ENCODE measurements at regions not wholly inside any gene's neighbourhood (a gene's known extent, or its start where the extent isn't known, plus 50 kb on each side); places are given as distances from the start of the nearest gene placed in this dataset.
"Not testable (repeated sequence)": the region's sequence is repeated elsewhere in the genome, so short reads cannot be mapped to it uniquely, and the experiment has no call there.

GRCh38 chr15:46879032-46879770 is 838.1 kb upstream of the SEMA6D start:
- no peak for DNase-seq

- DNase-seq: no peak
These were observed 836.5 kb upstream of the SEMA6D start for GRCh38 chr15:46880791-46881190.

GRCh38 chr15:46892621-46893160 is 824.6 kb upstream of the SEMA6D start:
- DNase-seq: no peak

- no peak for DNase-seq
These were observed 822.7 kb upstream of the SEMA6D start for GRCh38 chr15:46894644-46895043.

GRCh38 chr15:46897266-46897665 is 820.0 kb upstream of the SEMA6D start:
- DNase-seq: no peak

GRCh38 chr15:46901001-46901400 is 816.3 kb upstream of the SEMA6D start:
- no peak for DNase-seq

GRCh38 chr15:46917721-46918252 is 799.5 kb upstream of the SEMA6D start:
- DNase-seq: no peak

- no peak for DNase-seq
These were observed 798.7 kb upstream of the SEMA6D start for GRCh38 chr15:46918462-46919140.

- no peak for DNase-seq
These were observed 795.4 kb upstream of the SEMA6D start for GRCh38 chr15:46921891-46922290.

GRCh38 chr15:46930426-46930825 is 786.9 kb upstream of the SEMA6D start:
- no peak for DNase-seq

GRCh38 chr15:46933332-46933731 is 784.0 kb upstream of the SEMA6D start:
- DNase-seq: no peak

- DNase-seq: no peak
These were observed 782.5 kb upstream of the SEMA6D start for GRCh38 chr15:46934851-46935250.

GRCh38 chr15:46938169-46938568 is 779.1 kb upstream of the SEMA6D start:
- no peak for DNase-seq

- DNase-seq: no peak
These were observed 776.1 kb upstream of the SEMA6D start for GRCh38 chr15:46941241-46941640.

GRCh38 chr15:46946953-46947352 is 770.4 kb upstream of the SEMA6D start:
- no peak for DNase-seq

- DNase-seq: no peak
These were observed 761.7 kb upstream of the SEMA6D start for GRCh38 chr15:46955576-46955975.

GRCh38 chr15:46956456-46956855 is 760.8 kb upstream of the SEMA6D start:
- no peak for DNase-seq

GRCh38 chr15:46956881-46957280 is 760.4 kb upstream of the SEMA6D start:
- DNase-seq: no peak

- no peak for DNase-seq
These were observed 756.7 kb upstream of the SEMA6D start for GRCh38 chr15:46960581-46960980.

- DNase-seq: no peak
These were observed 755.5 kb upstream of the SEMA6D start for GRCh38 chr15:46961795-46962194.

GRCh38 chr15:46988055-46988454 is 729.2 kb upstream of the SEMA6D start:
- not testable (repeated sequence) for DNase-seq

- no peak for DNase-seq
These were observed 720.9 kb upstream of the SEMA6D start for GRCh38 chr15:46996359-46996758.

- no peak for DNase-seq
These were observed 719.8 kb upstream of the SEMA6D start for GRCh38 chr15:46997501-46997900.

GRCh38 chr15:47003568-47003967 is 713.7 kb upstream of the SEMA6D start:
- no peak for DNase-seq
